H9 (cell line): ENCODE measurements at regions not wholly inside any gene's neighbourhood (a gene's known extent, or its start where the extent isn't known, plus 50 kb on each side); places are given as distances from the start of the nearest gene placed in this dataset.

ENCODE experiments used
- DNase-seq: peaks from one replicate; pipeline ENCODE4 v3.0.0-alpha.2; 2017
- H2AFZ ChIP-seq: one replicate; pipeline ENCODE4 v1.6.1; 2013; ENCODE audit warnings: mild to moderate bottlenecking, low read length, control low read depth, moderate library complexity
- H2AK5ac ChIP-seq: 2 replicates; pipeline ENCODE4 v1.6.1; 2013; ENCODE audit warnings: low read length, control low read depth, mixed read lengths; ENCODE audit not compliant: insufficient read length
- H2BK120ac ChIP-seq: one replicate; pipeline ENCODE4 v1.6.1; 2013; ENCODE audit warnings: low read depth, mild to moderate bottlenecking, low read length, control low read depth, inconsistent platforms; ENCODE audit not compliant: poor library complexity, severe bottlenecking
- H2BK12ac ChIP-seq: 2 replicates; pipeline ENCODE4 v1.6.1; 2013; ENCODE audit warnings: low read length, control low read depth, mixed read lengths, low read depth; ENCODE audit not compliant: insufficient read length
- H2BK15ac ChIP-seq: 2 replicates; pipeline ENCODE4 v1.6.1; 2013; ENCODE audit warnings: low read depth, low read length, control low read depth
- H2BK20ac ChIP-seq: one replicate; pipeline ENCODE4 v1.6.1; 2013; ENCODE audit warnings: low read depth, mild to moderate bottlenecking, low read length, control low read depth, inconsistent platforms; ENCODE audit not compliant: poor library complexity, severe bottlenecking
- H2BK5ac ChIP-seq: 2 replicates; pipeline ENCODE4 v1.6.1; 2013; ENCODE audit warnings: low read length, control low read depth, mixed read lengths; ENCODE audit not compliant: insufficient read length
- H3K14ac ChIP-seq: 2 replicates; pipeline ENCODE4 v1.6.1; 2013; ENCODE audit warnings: low read length, control low read depth; ENCODE audit not compliant: insufficient read depth
- H3K18ac ChIP-seq: 2 replicates; pipeline ENCODE4 v1.6.1; 2013; ENCODE audit warnings: low read depth, mild to moderate bottlenecking, mixed read lengths, low read length, control low read depth; ENCODE audit not compliant: insufficient read length
- H3K23ac ChIP-seq: 2 replicates; pipeline ENCODE4 v1.6.1; 2013; ENCODE audit warnings: low read length, control low read depth, mixed read lengths, low read depth; ENCODE audit not compliant: insufficient read length
- H3K23me2 ChIP-seq: 2 replicates; pipeline ENCODE4 v1.6.1; 2013; ENCODE audit warnings: low read depth, mild to moderate bottlenecking, mixed read lengths, low read length, control low read depth; ENCODE audit not compliant: insufficient read length, poor library complexity, severe bottlenecking
- H3K27ac ChIP-seq: 2 replicates; pipeline ENCODE4 v1.5.1; 2013; ENCODE audit warnings: low read length, control low read depth, mixed read lengths, low read depth; ENCODE audit not compliant: insufficient read length
- H3K27me3 ChIP-seq: 2 replicates; pipeline ENCODE4 v1.6.1; 2013; ENCODE audit warnings: low read length, control low read depth, inconsistent platforms; ENCODE audit not compliant: insufficient read depth
- H3K4ac ChIP-seq: 2 replicates; pipeline ENCODE4 v1.6.1; 2013; ENCODE audit warnings: low read depth, mild to moderate bottlenecking, control low read depth, inconsistent platforms, low read length, moderate library complexity
- H3K4me1 ChIP-seq: 2 replicates; pipeline ENCODE4 v1.6.1; 2013; ENCODE audit warnings: low read length, control low read depth, inconsistent platforms; ENCODE audit not compliant: insufficient read depth
- H3K4me2 ChIP-seq: 2 replicates; pipeline ENCODE4 v1.6.1; 2013; ENCODE audit warnings: low read length, control low read depth, mixed read lengths; ENCODE audit not compliant: insufficient read length, insufficient read depth
- H3K56ac ChIP-seq: 2 replicates; pipeline ENCODE4 v1.6.1; 2013; ENCODE audit warnings: low read depth, mild to moderate bottlenecking, mixed read lengths, low read length, control low read depth; ENCODE audit not compliant: insufficient read length
- H3K79me1 ChIP-seq: 2 replicates; pipeline ENCODE4 v1.6.1; 2013; ENCODE audit warnings: low read depth, mild to moderate bottlenecking, moderate library complexity, low read length, control low read depth, inconsistent platforms; ENCODE audit not compliant: insufficient read depth, poor library complexity, severe bottlenecking
- H3K79me2 ChIP-seq: 2 replicates; pipeline ENCODE4 v1.6.1; 2013; ENCODE audit warnings: low read length, control low read depth, inconsistent platforms; ENCODE audit not compliant: insufficient read depth
- H3K9ac ChIP-seq: 2 replicates; pipeline ENCODE4 v1.6.1; 2013; ENCODE audit warnings: low read length, control low read depth, mixed read lengths; ENCODE audit not compliant: insufficient read length; ENCODE audit errors: extremely low read depth
- H3K9me3 ChIP-seq: one replicate; pipeline ENCODE4 v1.6.1; 2013; ENCODE audit warnings: low read depth, low read length, inconsistent platforms; ENCODE audit not compliant: control insufficient read depth
- H3T11ph ChIP-seq: one replicate; pipeline ENCODE4 v1.6.1; 2013; ENCODE audit warnings: mild to moderate bottlenecking, low read length, control low read depth, inconsistent platforms
- H4K20me1 ChIP-seq: one replicate; pipeline ENCODE4 v1.6.1; 2013; ENCODE audit not compliant: control insufficient read depth, insufficient read length, insufficient read depth
- H4K5ac ChIP-seq: 2 replicates; pipeline ENCODE4 v1.6.1; 2013; ENCODE audit warnings: low read depth, mild to moderate bottlenecking, mixed read lengths, low read length, control low read depth; ENCODE audit not compliant: insufficient read length
- H4K8ac ChIP-seq: replicated peaks from 2 replicates; pipeline ENCODE4 v1.6.1; 2013; ENCODE audit warnings: low read length, control low read depth, mixed read lengths, low read depth; ENCODE audit not compliant: insufficient read length
- H4K91ac ChIP-seq: 2 replicates; pipeline ENCODE4 v1.6.1; 2013; ENCODE audit warnings: low read depth, mild to moderate bottlenecking, moderate library complexity, mixed read lengths, low read length, control low read depth; ENCODE audit not compliant: insufficient read length
- H3K27ac Mint-ChIP-seq, 3 experiments: 2 replicates in 2 of 3; 3 replicates in 1 of 3; pipeline ENCODE4 v1.8.0; 2020 to 2021; ENCODE audit warnings: mixed read lengths in 3 of 3, mild to moderate bottlenecking in 1 of 3, moderate library complexity in 1 of 3
- H3K27me3 Mint-ChIP-seq: 2 replicates; pipeline ENCODE4 v1.8.0; 2021; ENCODE audit warnings: low read depth, mild to moderate bottlenecking, moderate library complexity, mixed read lengths
- H3K36me3 Mint-ChIP-seq, 3 experiments: 2 replicates in 2 of 3; 3 replicates in 1 of 3; pipeline ENCODE4 v1.8.0; 2020 to 2021; ENCODE audit warnings: low read depth in 3 of 3, mixed read lengths in 3 of 3; ENCODE audit not compliant: insufficient read depth in 1 of 3
- H3K4me1 Mint-ChIP-seq, 2 experiments: 2 replicates each; pipeline ENCODE4 v1.8.0; 2020; ENCODE audit warnings: mixed read lengths in 2 of 2
- H3K4me3 Mint-ChIP-seq, 2 experiments: 2 replicates in 1 of 2; 3 replicates in 1 of 2; pipeline ENCODE4 v1.8.0; 2020 to 2021; ENCODE audit warnings: mild to moderate bottlenecking in 2 of 2, mixed read lengths in 2 of 2, moderate library complexity in 1 of 2
- H3K9me3 Mint-ChIP-seq, 2 experiments: 2 replicates in 1 of 2; 3 replicates in 1 of 2; pipeline ENCODE4 v1.8.0; 2020; ENCODE audit warnings: mild to moderate bottlenecking in 2 of 2, mixed read lengths in 2 of 2, moderate library complexity in 1 of 2
- CTCF ChIP-seq: fragments of 200-600 bp; sonication (generic); conservative IDR thresholded peaks from 3 replicates; pipeline ENCODE4 v1.8.0; 2021; ENCODE audit warnings: antibody characterized with exemption, mild to moderate bottlenecking
- WGBS: extraction: QIAGEN DNeasy Blood & Tissue Kit; methylation state at CpG from one replicate; pipeline ENCODE4 v1.1.7; 2013; ENCODE audit warnings: missing lambda C conversion rate, low lambda C conversion rate, mixed read lengths; ENCODE audit not compliant: insufficient read length; ENCODE audit errors: extremely low coverage; 5-methylcytosine and 5-hydroxymethylcytosine counted together

- Histone ChIP-seq H2AFZ (no peak overlapping the region), H3K9ac (no peak overlapping the region), H3K79me1 (no peaks in the 10 kb centered on the region), H3K4me1 (no peaks in the 10 kb centered on the region), H4K5ac (no peak overlapping the region), H2BK15ac (no peak overlapping the region), H4K8ac (no peak overlapping the region), H2AK5ac (no peak overlapping the region), H3K27me3 (no peaks in the 10 kb centered on the region; the same call in 1 of the 2 replicates), H3K23me2 (no peaks in the 10 kb centered on the region), H3K79me2 (no peaks in the 10 kb centered on the region), H2BK5ac (no peak overlapping the region), H3K4me2 (no peak overlapping the region), H3K14ac (no peak overlapping the region), H3T11ph (no peak overlapping the region), H4K91ac (no peak overlapping the region), H2BK20ac (no peak overlapping the region), H3K9me3 (no peaks in the 10 kb centered on the region), H3K27ac (no peak overlapping the region), H2BK12ac (no peak overlapping the region), H3K18ac (no peak overlapping the region), H3K4ac (no peak overlapping the region), H2BK120ac (no peak overlapping the region), H4K20me1 (no peaks in the 10 kb centered on the region), H3K23ac (no peak overlapping the region), H3K56ac (no peak overlapping the region)
- no peak for TF ChIP-seq CTCF
- WGBS: no CpG with 5 or more reads among the region's 16 CpGs
- Mint-ChIP-seq H3K4me3 (no peak overlapping the region; a peak in 1 of 5 replicates), H3K27ac (no peak overlapping the region), H3K9me3 (no peaks in the 10 kb centered on the region; a peak in 1 of 5 replicates), H3K36me3 (no peaks in the 10 kb centered on the region; a peak in 1 of 7 replicates), H3K27me3 (peaks cover 30% of the 10 kb centered on the region), H3K4me1 (peaks cover 2 to 13% of the 10 kb centered on the region in 2 experiments; a peak in 2 of 4 replicates)
- peak; percentile 8 for DNase-seq
These were observed 85.5 kb upstream of the ADRA2C start for GRCh38 chr4:3680656-3681055.
